ENCODE measurements at regions not wholly inside any gene's neighbourhood (a gene's known extent, or its start where the extent isn't known, plus 50 kb on each side); places are given as distances from the start of the nearest gene placed in this dataset.

GRCh38 chr18:10047237-10047636 is 133.4 kb downstream of the VAPA start:
- TF ChIP-seq CTCF (conservative IDR thresholded peaks at IDR 0.05) (no peak), ZFX (IDR thresholded peaks at IDR 0.05) (no peak)
